ENCODE measurements at regions not wholly inside any gene's neighbourhood (a gene's known extent, or its start where the extent isn't known, plus 50 kb on each side); places are given as distances from the start of the nearest gene placed in this dataset.

DNA sequence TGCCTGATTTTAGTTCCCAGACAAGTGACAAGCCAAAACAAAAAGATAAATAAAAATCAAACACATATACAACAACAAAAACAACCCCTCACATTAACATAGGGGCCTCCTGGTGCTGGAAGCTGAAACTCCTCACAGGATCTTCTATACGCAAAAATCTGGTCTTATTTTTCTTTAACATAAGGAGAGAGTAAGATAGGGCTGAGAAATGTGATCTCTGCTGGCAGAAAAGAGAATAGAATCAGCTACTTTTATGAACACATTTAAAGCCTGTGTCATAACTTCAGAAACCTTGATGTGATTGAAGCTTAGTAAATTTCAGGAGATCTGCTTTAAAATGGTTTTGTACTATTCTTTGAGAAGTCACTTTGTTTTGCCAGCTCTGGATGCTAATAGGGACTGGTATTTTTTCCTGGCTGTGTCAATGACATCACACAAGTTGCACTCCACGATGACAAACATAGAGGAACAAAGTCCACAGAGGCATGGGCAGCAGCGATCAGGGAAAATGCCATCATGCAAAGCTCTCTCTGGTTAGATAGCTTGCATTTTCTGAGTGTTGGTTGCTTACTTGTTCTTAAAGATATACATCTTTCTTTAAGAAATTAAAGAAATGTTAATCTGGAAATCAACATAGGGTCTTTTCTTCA is 176.6 kb upstream of the SP4 start:
- Histone ChIP-seq H3K4me1 (ENCODE audit: control extremely low read depth in 1 of 4, control insufficient read depth in 4 of 4, insufficient read depth in 4 of 4, low read length in 3 of 4) (no peaks in the 10 kb centered on the region), H3K9me3 (ENCODE audit: control extremely low read depth in 1 of 5, control insufficient read depth in 4 of 5, insufficient read depth in 2 of 5, low read depth in 1 of 5, low read length in 4 of 5) (no peaks in the 10 kb centered on the region), H3K36me3 (ENCODE audit: control insufficient read depth in 4 of 4, insufficient read depth in 4 of 4, low read length in 3 of 4) (no peaks in the 10 kb centered on the region), H3K27me3 (replicated peaks in 2 of 5; ENCODE audit: control insufficient read depth in 4 of 5, insufficient read depth in 5 of 5, low read length in 4 of 5) (peaks cover 19 to 80% (median 52%) of the 10 kb centered on the region in 5 experiments), H3K4me3 (ENCODE audit: control insufficient read depth in 1 of 7, extremely low read depth in 1 of 7, insufficient read depth in 4 of 7, low read depth in 2 of 7, low read length in 6 of 7) (no peak overlapping the region), H3K27ac (ENCODE audit: insufficient read depth in 1 of 2, low read depth in 1 of 2, low read length in 2 of 2, poor library complexity in 1 of 2, severe bottlenecking in 2 of 2) (no peak overlapping the region)
- ChIA-PET POLR2A (no interaction called here), CTCF (interaction anchor here (0.7 to 8.3 kb wide), 7 partner anchors 9 to 473 kb away, joined by 3 to 88 read pairs (median 3); no protein-coding TSS in a partner anchor)
- no CpG with 5 or more reads among the region's 3 CpGs for WGBS (ENCODE audit: insufficient coverage)
- peak in 2 of 3 donors; percentile 13 to 31 for DNase-seq

DNA sequence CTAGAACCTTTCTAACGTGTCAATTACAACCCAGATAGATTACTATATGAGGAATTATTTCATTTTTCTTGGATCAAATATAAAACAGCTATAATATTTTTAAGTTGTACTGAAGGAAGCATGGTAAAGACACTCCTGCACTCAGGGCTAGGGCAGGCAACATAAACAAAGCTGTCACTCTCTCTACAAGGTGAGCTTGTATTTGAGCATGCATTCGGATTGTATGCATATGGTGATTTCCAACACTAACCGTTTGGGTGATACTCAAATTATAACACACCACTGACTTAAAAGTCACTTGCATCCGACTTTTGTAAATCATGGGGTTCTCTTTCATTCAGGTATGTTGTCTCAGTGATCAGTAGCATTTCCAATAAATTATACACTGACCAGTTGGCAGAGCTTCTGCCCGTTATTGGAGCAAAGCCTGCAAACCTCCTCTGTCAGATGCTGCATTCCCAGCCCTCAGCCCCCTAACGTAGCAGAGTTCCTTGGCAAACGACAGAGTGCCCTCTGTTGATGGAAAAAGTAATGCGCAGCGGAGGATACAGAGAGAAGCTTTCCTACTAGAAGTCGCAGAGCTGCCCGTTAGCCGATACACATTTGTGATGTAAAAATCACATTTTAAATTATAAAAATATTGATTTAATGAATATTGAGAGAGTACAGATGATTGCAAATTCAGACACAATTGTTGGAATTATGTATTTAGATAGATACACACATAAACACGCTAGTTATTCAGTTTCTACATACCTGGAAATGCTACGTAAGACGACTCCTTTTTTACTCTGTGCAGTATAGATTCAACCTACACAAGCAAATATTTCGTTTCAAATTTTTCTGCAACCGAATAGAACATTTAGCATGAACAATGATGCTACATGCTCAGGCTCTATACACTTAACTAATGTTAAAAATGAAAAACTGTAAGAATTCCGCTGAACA is 173.9 kb upstream of the SP4 start:
- no peaks in the 10 kb centered on the region for H3K36me3 ChIP-seq (ENCODE audit: control insufficient read depth in 4 of 4, insufficient read depth in 4 of 4, low read length in 3 of 4)
- H3K9me3 ChIP-seq (ENCODE audit: control extremely low read depth in 1 of 5, control insufficient read depth in 4 of 5, insufficient read depth in 2 of 5, low read depth in 1 of 5, low read length in 4 of 5), result no peaks in the 10 kb centered on the region
- 31% methylated on average over 8 of the region's 18 CpGs for WGBS (ENCODE audit: insufficient coverage)
- peak overlapping the region in 1 of 7 experiments; percentile 27 for H3K4me3 ChIP-seq (ENCODE audit: control insufficient read depth in 1 of 7, extremely low read depth in 1 of 7, insufficient read depth in 4 of 7, low read depth in 2 of 7, low read length in 6 of 7)
- H3K27ac ChIP-seq (ENCODE audit: insufficient read depth in 1 of 2, low read depth in 1 of 2, low read length in 2 of 2, poor library complexity in 1 of 2, severe bottlenecking in 2 of 2), result no peak overlapping the region
- ChIA-PET CTCF (interaction anchor here (0.8 to 8.3 kb wide), 19 partner anchors 8 to 1447 kb away, joined by 3 to 88 read pairs (median 4); partner anchors contain the start of gene SP4), POLR2A (no interaction called here)
- H3K27me3 ChIP-seq (replicated peaks in 2 of 5; ENCODE audit: control insufficient read depth in 4 of 5, insufficient read depth in 5 of 5, low read length in 4 of 5), result peaks cover 19 to 67% (median 44%) of the 10 kb centered on the region in 5 experiments
- no peaks in the 10 kb centered on the region for H3K4me1 ChIP-seq (ENCODE audit: control extremely low read depth in 1 of 4, control insufficient read depth in 4 of 4, insufficient read depth in 4 of 4, low read length in 3 of 4)
- peak; percentile 74 to 81 (median 77) for DNase-seq

DNA sequence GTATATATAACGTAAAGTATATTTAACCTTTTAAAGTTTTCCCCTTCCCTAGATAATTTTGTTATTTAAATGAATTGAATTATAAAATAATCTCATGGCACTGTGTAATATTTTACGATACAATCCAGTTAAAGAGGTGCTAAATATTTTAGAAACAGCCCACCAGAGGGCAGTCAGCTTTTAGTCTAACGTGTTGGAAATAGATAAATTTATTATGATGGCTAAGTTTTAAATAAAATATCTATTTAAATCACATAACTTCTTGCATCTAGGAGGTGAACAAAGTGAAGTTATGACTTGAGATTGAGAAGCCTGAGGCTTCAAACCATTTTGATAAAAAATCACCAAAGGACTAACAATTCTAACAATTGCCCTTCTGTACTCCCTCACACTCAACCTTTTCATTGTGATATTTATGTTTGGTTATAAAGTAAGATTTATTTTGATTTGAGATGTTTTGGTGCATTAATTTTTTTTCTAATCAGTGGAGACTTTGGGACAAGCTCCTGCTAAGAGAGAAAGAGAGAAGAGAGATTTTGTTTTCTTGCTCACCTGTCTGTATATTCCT is 171.5 kb upstream of the SP4 start:
- DNase-seq, result peak; percentile 67 to 82 (median 75)
- WGBS (ENCODE audit: insufficient coverage), result no CpG with 5 or more reads among the region's 3 CpGs
- Histone ChIP-seq H3K27me3 (replicated peaks in 2 of 5; ENCODE audit: control insufficient read depth in 4 of 5, insufficient read depth in 5 of 5, low read length in 4 of 5) (peaks cover 11 to 43% (median 28%) of the 10 kb centered on the region in 5 experiments), H3K27ac (ENCODE audit: insufficient read depth in 1 of 2, low read depth in 1 of 2, low read length in 2 of 2, poor library complexity in 1 of 2, severe bottlenecking in 2 of 2) (no peak overlapping the region), H3K4me3 (ENCODE audit: control insufficient read depth in 1 of 7, extremely low read depth in 1 of 7, insufficient read depth in 4 of 7, low read depth in 2 of 7, low read length in 6 of 7) (no peak overlapping the region), H3K4me1 (ENCODE audit: control extremely low read depth in 1 of 4, control insufficient read depth in 4 of 4, insufficient read depth in 4 of 4, low read length in 3 of 4) (peaks cover 0 to 6% (median 2%) of the 10 kb centered on the region in 4 experiments), H3K36me3 (ENCODE audit: control insufficient read depth in 4 of 4, insufficient read depth in 4 of 4, low read length in 3 of 4) (no peaks in the 10 kb centered on the region), H3K9me3 (ENCODE audit: control extremely low read depth in 1 of 5, control insufficient read depth in 4 of 5, insufficient read depth in 2 of 5, low read depth in 1 of 5, low read length in 4 of 5) (no peaks in the 10 kb centered on the region)
- POLR2A ChIA-PET, result no interaction called here
- CTCF ChIA-PET, result interaction anchor here (0.9 to 8.3 kb wide), 11 partner anchors 16 to 827 kb away, joined by 3 to 88 read pairs (median 4); no protein-coding TSS in a partner anchor

DNA sequence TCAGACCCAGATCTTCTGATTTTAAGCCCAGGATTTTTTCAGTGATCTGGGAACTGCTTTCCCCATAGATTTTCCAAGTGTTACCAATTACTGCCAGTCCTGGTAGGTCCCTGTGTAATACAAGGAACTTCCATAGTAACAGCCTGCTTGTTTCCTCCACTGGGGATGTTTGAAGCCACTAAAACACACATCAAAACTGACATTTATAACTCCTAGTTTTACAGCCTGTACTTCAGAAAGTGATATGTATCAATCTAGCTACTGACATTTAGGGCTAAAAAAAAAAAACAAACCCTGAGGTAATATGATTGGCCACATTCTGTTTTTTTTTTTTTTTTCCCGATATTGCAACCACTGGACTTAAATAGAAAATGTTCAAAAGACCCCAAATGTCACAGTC is 166.9 kb upstream of the SP4 start:
- WGBS (ENCODE audit: insufficient coverage), result no CpG with 5 or more reads among the region's 1 CpG
- ChIA-PET CTCF (interaction anchor here (1.1 to 1.4 kb wide), 2 partner anchors 10 to 740 kb away, joined by 3 read pairs; no protein-coding TSS in a partner anchor), POLR2A (no interaction called here)
- no peak for DNase-seq
- H3K27ac ChIP-seq (ENCODE audit: insufficient read depth in 1 of 2, low read depth in 1 of 2, low read length in 2 of 2, poor library complexity in 1 of 2, severe bottlenecking in 2 of 2), result no peak overlapping the region
- H3K4me1 ChIP-seq (ENCODE audit: control extremely low read depth in 1 of 4, control insufficient read depth in 4 of 4, insufficient read depth in 4 of 4, low read length in 3 of 4), result peaks cover 11 to 17% (median 14%) of the 10 kb centered on the region in 4 experiments
- no peaks in the 10 kb centered on the region for H3K36me3 ChIP-seq (ENCODE audit: control insufficient read depth in 4 of 4, insufficient read depth in 4 of 4, low read length in 3 of 4)
- peaks cover 0 to under 1% (median 0%) of the 10 kb centered on the region in 5 experiments for H3K27me3 ChIP-seq (replicated peaks in 2 of 5; ENCODE audit: control insufficient read depth in 4 of 5, insufficient read depth in 5 of 5, low read length in 4 of 5)
- H3K9me3 ChIP-seq (ENCODE audit: control extremely low read depth in 1 of 5, control insufficient read depth in 4 of 5, insufficient read depth in 2 of 5, low read depth in 1 of 5, low read length in 4 of 5), result no peaks in the 10 kb centered on the region
- no peak overlapping the region for H3K4me3 ChIP-seq (ENCODE audit: control insufficient read depth in 1 of 7, extremely low read depth in 1 of 7, insufficient read depth in 4 of 7, low read depth in 2 of 7, low read length in 6 of 7)

DNA sequence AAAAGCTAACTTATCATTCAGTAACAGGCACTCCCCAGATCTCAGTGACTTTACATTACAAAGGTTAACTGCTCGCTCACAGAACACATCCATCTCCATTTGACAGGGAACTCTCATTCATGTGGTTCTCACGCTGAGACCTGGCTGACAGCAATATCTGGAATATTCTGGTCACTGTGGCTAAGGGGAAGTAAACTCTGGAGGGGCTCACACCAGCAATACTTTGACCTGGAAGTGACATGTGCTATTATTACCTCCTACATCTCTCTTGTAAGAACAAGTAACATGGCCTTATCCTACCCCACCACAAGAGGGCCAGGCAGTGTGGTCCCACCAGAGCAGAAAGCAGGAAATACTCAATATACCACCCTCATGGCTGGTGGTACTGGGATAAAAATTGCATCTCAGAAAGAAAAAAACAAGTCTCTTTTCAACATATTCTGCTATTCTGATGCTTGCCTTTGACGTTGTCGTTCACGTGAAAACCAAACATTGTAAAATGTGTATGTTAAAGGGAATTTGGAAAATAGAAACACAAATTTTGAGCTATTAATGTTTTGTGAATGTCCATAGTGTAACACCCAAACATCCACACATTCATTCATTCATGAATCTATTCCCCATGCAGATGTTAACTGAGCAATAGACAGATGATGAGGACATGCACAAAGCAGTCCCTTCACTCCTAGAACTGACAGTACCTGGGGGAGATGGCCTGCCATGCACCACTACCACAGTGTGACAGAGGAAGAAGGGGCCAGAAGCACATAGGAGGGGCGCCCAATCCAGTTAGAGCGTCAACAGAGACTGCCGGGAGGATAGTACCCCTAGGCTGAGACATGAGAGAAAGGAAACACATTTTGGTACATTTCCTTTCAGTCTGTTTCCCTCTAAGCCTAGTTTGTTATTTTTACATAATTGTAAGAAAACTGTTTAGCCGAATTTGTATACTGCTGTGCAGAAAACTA is 166.0 kb upstream of the SP4 start:
- no peaks in the 10 kb centered on the region for H3K27me3 ChIP-seq (replicated peaks in 2 of 5; ENCODE audit: control insufficient read depth in 4 of 5, insufficient read depth in 5 of 5, low read length in 4 of 5)
- ChIA-PET CTCF (interaction anchor here (0.9 to 2.9 kb wide), 4 partner anchors 10 to 505 kb away, joined by 3 to 9 read pairs (median 4); no protein-coding TSS in a partner anchor), POLR2A (no interaction called here)
- H3K27ac ChIP-seq (ENCODE audit: insufficient read depth in 1 of 2, low read depth in 1 of 2, low read length in 2 of 2, poor library complexity in 1 of 2, severe bottlenecking in 2 of 2), result no peak overlapping the region
- DNase-seq, result peak; percentile 67 to 89 (median 81)
- 14% methylated on average over 4 of the region's 9 CpGs for WGBS (ENCODE audit: insufficient coverage)
- H3K4me1 ChIP-seq (ENCODE audit: control extremely low read depth in 1 of 4, control insufficient read depth in 4 of 4, insufficient read depth in 4 of 4, low read length in 3 of 4), result peaks cover 11 to 17% (median 14%) of the 10 kb centered on the region in 4 experiments
- peak overlapping the region in 2 of 7 experiments; percentile 12 to 34 for H3K4me3 ChIP-seq (ENCODE audit: control insufficient read depth in 1 of 7, extremely low read depth in 1 of 7, insufficient read depth in 4 of 7, low read depth in 2 of 7, low read length in 6 of 7)
- no peaks in the 10 kb centered on the region for H3K36me3 ChIP-seq (ENCODE audit: control insufficient read depth in 4 of 4, insufficient read depth in 4 of 4, low read length in 3 of 4)
- no peaks in the 10 kb centered on the region for H3K9me3 ChIP-seq (ENCODE audit: control extremely low read depth in 1 of 5, control insufficient read depth in 4 of 5, insufficient read depth in 2 of 5, low read depth in 1 of 5, low read length in 4 of 5)

DNA sequence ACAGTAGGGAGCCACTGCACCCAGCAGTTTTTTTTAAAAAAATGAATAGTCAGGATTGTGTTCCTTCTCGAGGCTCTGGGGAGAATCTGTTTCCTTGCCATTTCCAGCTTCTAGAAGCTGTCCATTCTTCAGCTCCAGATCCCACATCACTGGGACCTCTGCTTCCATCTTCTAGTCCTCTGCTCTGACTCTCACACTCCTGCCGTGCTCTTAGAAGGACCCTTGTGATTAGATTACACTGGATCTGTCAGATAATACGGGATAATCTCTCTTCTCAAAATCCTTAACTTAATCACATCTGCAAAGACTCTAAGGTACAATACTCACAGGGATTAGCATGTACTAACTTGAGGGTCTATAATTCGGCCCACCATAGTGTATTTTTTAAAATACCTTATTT is 158.9 kb upstream of the SP4 start:
- Histone ChIP-seq H3K4me3 (ENCODE audit: control insufficient read depth in 1 of 7, extremely low read depth in 1 of 7, insufficient read depth in 4 of 7, low read depth in 2 of 7, low read length in 6 of 7) (no peak overlapping the region), H3K4me1 (ENCODE audit: control extremely low read depth in 1 of 4, control insufficient read depth in 4 of 4, insufficient read depth in 4 of 4, low read length in 3 of 4) (no peaks in the 10 kb centered on the region), H3K9me3 (ENCODE audit: control extremely low read depth in 1 of 5, control insufficient read depth in 4 of 5, insufficient read depth in 2 of 5, low read depth in 1 of 5, low read length in 4 of 5) (no peaks in the 10 kb centered on the region), H3K27ac (ENCODE audit: insufficient read depth in 1 of 2, low read depth in 1 of 2, low read length in 2 of 2, poor library complexity in 1 of 2, severe bottlenecking in 2 of 2) (no peak overlapping the region), H3K36me3 (ENCODE audit: control insufficient read depth in 4 of 4, insufficient read depth in 4 of 4, low read length in 3 of 4) (no peaks in the 10 kb centered on the region), H3K27me3 (replicated peaks in 2 of 5; ENCODE audit: control insufficient read depth in 4 of 5, insufficient read depth in 5 of 5, low read length in 4 of 5) (no peaks in the 10 kb centered on the region)
- CTCF ChIA-PET, result no interaction called here
- POLR2A ChIA-PET, result no interaction called here
- WGBS (ENCODE audit: insufficient coverage), result 94% methylated on average over 3 of the region's 4 CpGs
- no peak for DNase-seq
